Right lung (tissue), 2 donors: ENCODE measurements at regions not wholly inside any gene's neighbourhood (a gene's known extent, or its start where the extent isn't known, plus 50 kb on each side); places are given as distances from the start of the nearest gene placed in this dataset.
A peak's percentile ranks its signal among the peaks of the same experiment; 100 is the strongest.

ENCODE experiments used
- DNase-seq, 2 donors: peaks; one replicate each; pipeline ENCODE4 v3.0.0-alpha.2; 2013

GRCh38 chr4:23401572-23401971, 488.3 kb downstream of the PPARGC1A start:
- no peak for DNase-seq

DNA sequence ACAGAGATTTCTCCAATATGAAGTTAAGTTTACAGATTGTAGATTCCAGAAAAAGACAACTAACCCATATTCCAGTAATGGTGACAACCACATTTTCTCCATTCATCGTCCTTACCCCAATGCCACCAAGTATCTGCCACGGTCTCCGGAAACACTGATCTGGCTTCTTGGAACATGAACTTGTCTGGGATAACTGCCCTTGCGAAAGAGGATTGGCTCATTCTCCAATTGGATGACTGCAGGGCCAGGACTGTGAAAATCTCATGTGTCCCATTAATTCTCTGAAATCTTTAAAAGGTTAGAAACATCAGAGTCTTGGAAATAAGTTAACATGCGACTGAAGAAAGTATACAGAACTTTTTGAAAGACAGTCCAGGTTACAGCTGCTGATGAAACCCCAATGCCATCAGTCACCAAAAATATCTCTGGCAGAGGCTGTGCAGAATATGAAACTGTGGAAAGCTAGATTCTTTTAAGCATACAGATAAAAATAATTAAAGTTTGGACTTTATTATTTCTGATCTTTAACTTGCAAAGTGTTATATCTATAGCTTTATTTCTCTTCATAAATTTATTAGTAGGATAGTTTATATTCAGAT, 496.9 kb downstream of the PPARGC1A start:
- no peak for DNase-seq

DNA sequence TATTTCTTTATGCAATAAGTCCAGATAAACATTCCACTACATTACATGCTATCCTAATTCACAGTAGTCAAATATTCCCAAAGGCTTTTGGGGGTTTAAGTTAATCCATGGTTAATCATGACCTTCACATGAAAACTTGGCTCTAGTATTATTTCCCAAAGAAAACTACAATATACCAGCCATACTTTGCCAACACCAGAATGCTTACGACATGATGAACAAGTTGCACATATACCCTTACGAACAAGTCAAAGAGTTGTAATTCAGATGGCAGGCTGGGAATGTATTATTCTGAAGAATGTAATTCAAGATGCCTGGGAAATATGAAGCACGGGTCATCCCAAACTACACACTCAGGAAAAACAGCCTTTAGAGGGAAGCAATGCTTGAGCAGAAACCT, 499.6 kb downstream of the PPARGC1A start:
- DNase-seq, result no peak

GRCh38 chr4:23388699-23389395, 501.0 kb downstream of the PPARGC1A start:
- DNase-seq, result no peak

DNA sequence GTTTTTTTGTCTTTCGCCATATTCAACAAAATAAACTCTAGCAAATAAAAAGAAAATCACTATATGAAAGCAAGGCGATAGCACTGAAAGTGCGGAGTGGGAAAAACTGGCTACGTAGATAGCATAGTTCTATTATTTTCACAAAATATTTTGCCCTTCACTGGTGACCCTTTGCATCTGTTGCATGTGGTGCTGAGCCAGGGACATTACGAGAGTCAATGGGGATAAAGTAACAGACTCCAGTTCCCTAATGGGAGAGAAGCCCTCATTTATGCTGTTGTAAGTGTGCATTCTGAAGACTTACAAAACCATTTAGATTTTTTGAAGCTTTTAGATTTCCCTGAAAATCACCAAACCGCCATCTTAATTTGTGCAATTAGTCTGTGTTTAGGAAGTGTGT, 501.6 kb downstream of the PPARGC1A start:
- no peak for DNase-seq

DNA sequence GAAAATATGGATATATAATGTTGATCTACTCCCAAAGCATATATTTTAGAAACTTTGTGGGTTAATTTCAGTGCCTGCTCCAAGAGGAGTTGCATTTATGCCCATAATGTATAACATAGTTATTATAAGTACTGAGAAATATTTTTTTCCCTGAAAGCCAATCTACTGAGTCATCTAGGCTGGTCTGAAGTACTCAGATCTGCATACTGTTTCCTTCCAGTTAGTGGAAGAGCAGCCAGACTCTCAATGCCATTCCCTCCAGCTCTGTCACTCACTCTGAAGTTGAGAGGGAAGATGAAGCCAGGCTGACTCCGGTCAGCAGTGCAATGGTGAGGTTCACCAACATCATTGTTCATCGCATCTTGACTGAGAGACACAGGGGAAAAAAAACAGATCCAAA, 505.1 kb downstream of the PPARGC1A start:
- no peak for DNase-seq

DNA sequence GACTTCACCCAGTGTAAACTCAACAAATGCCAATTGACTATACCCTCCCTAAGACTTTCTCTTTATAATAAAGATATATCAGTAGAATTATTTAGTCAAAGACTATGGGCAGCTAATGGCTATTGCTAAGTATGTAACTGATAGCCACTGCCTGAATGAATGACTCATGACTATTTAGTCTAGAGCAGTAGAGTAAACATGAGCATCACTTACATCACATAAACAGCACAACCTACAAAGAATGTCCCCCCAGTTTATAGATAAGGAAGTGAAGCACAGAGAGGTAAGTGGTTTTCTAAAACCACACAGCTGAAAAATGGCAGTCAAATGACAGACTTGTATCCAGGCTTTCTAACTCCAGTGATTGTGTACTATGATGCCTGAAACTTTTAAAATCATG, 507.0 kb downstream of the PPARGC1A start:
- DNase-seq, result no peak

- no peak for DNase-seq
These were observed 515.6 kb downstream of the PPARGC1A start for GRCh38 chr4:23374259-23374658.

- DNase-seq, result peak; percentile 52 to 60
These were observed 516.6 kb downstream of the PPARGC1A start for GRCh38 chr4:23373261-23373660.

DNA sequence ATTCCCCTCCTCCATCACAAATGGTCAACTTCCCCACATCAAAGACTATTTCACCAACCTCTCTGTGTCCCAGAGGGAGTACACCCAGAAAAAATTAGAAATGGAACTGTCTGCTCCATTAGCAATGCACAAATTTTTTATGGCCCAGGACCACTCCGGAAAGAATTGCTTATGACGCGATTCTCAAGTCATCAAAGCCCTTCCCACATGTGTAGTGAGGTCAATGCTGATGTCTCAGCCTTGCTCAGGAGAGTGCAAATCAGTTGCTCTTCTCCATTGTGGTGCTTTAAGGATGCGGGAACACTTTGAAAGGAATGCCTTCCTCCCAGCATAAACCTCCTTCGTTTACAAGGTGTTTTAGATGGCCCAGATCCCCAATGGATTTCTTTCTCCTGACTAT, 518.3 kb downstream of the PPARGC1A start:
- no peak for DNase-seq

- DNase-seq, result no peak
These were observed 520.5 kb downstream of the PPARGC1A start for GRCh38 chr4:23369331-23369730.

GRCh38 chr4:23368081-23368697, 521.7 kb downstream of the PPARGC1A start:
- DNase-seq, result no peak

- DNase-seq, result no peak
These were observed 523.3 kb downstream of the PPARGC1A start for GRCh38 chr4:23366557-23366906.

- no peak for DNase-seq
These were observed 523.8 kb downstream of the PPARGC1A start for GRCh38 chr4:23365871-23366556.

DNA sequence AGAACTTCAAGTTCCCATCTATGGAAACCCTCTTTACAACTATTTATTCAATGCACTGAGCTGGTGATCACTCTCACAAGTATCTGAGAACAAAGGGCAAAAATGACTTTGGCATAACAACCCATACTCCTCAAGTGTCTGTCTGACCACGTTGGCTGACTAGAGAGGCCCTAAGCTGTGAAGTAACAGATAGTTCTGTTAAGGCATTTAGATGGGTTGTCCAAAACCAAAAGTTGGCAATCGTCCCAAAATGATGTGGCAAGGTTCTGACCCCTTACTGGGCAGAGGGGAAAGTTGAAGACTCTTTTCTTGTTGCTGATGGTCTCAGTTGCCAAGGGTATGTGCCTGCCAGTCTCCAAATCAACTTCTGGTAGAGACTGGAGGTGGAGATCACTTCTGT, 524.8 kb downstream of the PPARGC1A start:
- no peak for DNase-seq

DNA sequence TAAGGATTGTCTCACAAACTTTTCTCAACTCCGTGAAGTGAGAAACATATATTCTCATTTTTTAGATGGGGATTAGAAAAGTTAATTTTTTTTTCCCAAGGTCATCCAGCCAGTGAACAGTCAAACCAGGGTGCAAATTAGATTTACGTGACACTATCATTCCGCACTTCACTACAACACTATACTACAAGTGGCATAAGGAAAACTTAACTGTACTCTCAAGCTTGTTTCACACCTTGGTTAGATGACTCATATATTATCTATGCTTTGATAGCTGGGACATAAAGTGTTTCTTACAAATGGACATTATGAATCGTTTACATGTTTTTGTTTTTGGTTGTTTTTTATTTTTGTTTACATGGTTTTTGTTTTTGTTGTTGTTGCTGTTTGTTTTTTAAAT, 525.7 kb downstream of the PPARGC1A start:
- DNase-seq, result no peak

DNA sequence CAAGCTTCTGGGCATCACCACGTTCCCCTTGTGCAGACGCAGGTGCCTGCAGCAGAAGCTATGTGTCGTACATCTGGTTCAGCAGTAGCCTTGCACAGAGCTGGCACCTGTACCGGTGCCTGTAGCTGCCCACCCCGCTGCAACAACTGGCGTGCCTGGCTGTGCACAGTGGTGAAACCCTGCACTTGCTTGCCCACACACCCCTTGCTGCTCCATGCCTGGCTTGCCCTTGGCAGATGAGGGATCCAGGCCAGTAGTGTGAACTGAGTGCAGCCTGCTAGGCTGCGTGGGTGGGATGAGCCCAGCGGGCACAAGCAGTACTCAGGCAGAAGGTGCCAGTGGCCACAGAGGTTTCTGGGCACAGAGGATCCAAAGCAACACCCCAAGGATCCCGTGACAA, 528.4 kb downstream of the PPARGC1A start:
- DNase-seq, result no peak

- DNase-seq, result no peak
These were observed 529.1 kb downstream of the PPARGC1A start for GRCh38 chr4:23360718-23361117.

GRCh38 chr4:23355258-23355657, 534.6 kb downstream of the PPARGC1A start:
- no peak for DNase-seq

DNA sequence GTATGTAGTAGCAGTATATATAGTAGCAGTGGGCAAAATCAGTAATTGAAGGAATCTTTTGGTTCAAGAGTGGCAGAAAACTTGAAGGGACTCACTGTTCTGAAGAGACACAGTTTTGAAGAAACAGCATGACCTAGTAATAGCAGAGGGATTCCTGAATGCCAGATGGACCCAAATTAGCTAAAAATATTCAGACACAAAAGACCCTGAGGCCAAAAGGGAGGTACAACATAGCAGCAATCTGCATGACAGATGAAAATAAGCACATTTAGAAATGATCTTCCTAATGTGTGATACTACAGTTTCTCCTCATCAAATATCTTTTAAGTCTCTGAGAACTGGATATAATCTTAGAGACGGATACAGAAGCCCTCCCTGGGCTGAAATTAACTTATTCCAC, 536.6 kb downstream of the PPARGC1A start:
- no peak for DNase-seq

DNA sequence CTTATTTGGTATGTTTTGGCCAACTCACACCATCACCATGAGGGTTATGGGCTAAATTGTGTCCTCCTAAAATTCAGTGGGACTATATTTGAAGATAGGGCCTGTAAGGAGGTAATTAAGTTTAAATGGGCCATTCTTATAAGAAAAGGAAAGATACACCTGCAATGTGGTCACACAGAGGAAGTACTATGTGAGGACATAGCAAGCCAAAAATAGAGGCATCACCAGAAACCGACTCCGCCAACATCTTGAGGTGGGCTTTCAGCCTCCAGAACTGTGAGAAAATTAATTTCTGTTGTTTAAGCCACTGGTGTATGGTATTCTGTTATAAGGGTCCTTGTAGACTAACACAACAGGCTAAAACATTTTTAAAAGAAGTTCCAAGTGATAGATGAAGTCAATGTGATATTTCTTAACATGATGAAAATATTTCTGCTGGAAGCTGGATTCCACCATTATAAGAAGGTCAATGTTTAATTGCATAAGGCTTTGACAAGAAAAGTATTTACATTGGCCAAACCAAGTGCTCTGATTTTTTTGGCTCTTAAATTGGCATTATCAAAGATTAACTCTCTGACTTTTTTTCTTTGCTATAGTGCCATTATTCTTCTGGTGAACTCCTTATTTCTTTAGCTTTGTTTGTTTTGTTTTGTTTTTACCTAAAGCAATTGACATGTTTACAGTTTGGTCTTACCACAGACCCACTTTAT, 540.9 kb downstream of the PPARGC1A start:
- no peak for DNase-seq

- DNase-seq, result no peak
These were observed 552.6 kb downstream of the PPARGC1A start for GRCh38 chr4:23337292-23337691.
